Renal cortical epithelial cell (primary cell): ENCODE measurements at regions not wholly inside any gene's neighbourhood (a gene's known extent, or its start where the extent isn't known, plus 50 kb on each side); places are given as distances from the start of the nearest gene placed in this dataset.

Experiments
- DNase-seq: peaks from one replicate; pipeline ENCODE4 v3.0.0-alpha.2; 2011; ENCODE audit warnings: low read depth

GRCh38 chr3:139778682-139779233 lies 101.0 kb upstream of the NMNAT3 start:
- DNase-seq: no peak

- peak; percentile 64 for DNase-seq
Measured at GRCh38 chr3:139774560-139775302, 97.0 kb upstream of the NMNAT3 start.

GRCh38 chr3:139772539-139773500 lies 95.0 kb upstream of the NMNAT3 start:
- DNase-seq: peak; percentile 96

- no peak for DNase-seq
Measured at GRCh38 chr3:139771331-139771730, 93.6 kb upstream of the NMNAT3 start.

- no peak for DNase-seq
Measured at GRCh38 chr3:139770577-139770976, 92.8 kb upstream of the NMNAT3 start.

GRCh38 chr3:139769796-139770195 lies 92.0 kb upstream of the NMNAT3 start:
- DNase-seq: peak; percentile 40

GRCh38 chr3:139764936-139765335 lies 87.2 kb upstream of the NMNAT3 start:
- DNase-seq: peak; percentile 99

GRCh38 chr3:139764069-139764905 lies 86.5 kb upstream of the NMNAT3 start:
- DNase-seq: peak; percentile 64

GRCh38 chr3:139762302-139762701 lies 84.5 kb upstream of the NMNAT3 start:
- DNase-seq: no peak

GRCh38 chr3:139759470-139759869 lies 81.7 kb upstream of the NMNAT3 start:
- no peak for DNase-seq

- DNase-seq: peak; percentile 94
Measured at GRCh38 chr3:139758654-139759291, 81.0 kb upstream of the NMNAT3 start.

GRCh38 chr3:139757448-139758030 lies 79.8 kb upstream of the NMNAT3 start:
- no peak for DNase-seq

- no peak for DNase-seq
Measured at GRCh38 chr3:139756529-139757103, 78.8 kb upstream of the NMNAT3 start.

- DNase-seq: no peak
Measured at GRCh38 chr3:139755551-139755950, 77.8 kb upstream of the NMNAT3 start.

GRCh38 chr3:139751789-139752188 lies 74.0 kb upstream of the NMNAT3 start:
- DNase-seq: no peak

GRCh38 chr3:139746481-139746880 lies 68.7 kb upstream of the NMNAT3 start:
- no peak for DNase-seq

GRCh38 chr3:139745831-139746230 lies 68.1 kb upstream of the NMNAT3 start:
- DNase-seq: peak; percentile 86

GRCh38 chr3:139738697-139739096 lies 60.9 kb upstream of the NMNAT3 start:
- DNase-seq: no peak

GRCh38 chr3:139737682-139738361 lies 60.0 kb upstream of the NMNAT3 start:
- DNase-seq: no peak

GRCh38 chr3:139735191-139735590 lies 57.4 kb upstream of the NMNAT3 start:
- DNase-seq: no peak
